BJ (cell line): ENCODE measurements at regions not wholly inside any gene's neighbourhood (a gene's known extent, or its start where the extent isn't known, plus 50 kb on each side); places are given as distances from the start of the nearest gene placed in this dataset.

ENCODE experiments used
- CTCF ChIA-PET: fragments of 350-600 bp; formaldehyde crosslinking; extraction: SDS; loops from one replicate; lab custom pipeline; 2021; ENCODE audit warnings: antibody characterized with exemption, inconsistent platforms; lab: Yijun Ruan, JAX
- POLR2A ChIA-PET: fragments of 300-600 bp; sonication (Branson Sonifier 250); formaldehyde crosslinking; extraction: SDS; loops from one replicate; lab custom pipeline; 2021; ENCODE audit warnings: antibody characterized with exemption; lab: Charles Lee
- DNase-seq: peaks from one replicate; pipeline ENCODE4 v3.0.0-alpha.2; 2011; ENCODE audit warnings: low read depth
- H3K27me3 ChIP-seq: 2 replicates; pipeline ENCODE4 v1.6.0; 2011; ENCODE audit warnings: low read length; ENCODE audit not compliant: control insufficient read depth, insufficient read depth
- H3K36me3 ChIP-seq: 2 replicates; pipeline ENCODE4 v1.5.1; 2011; ENCODE audit warnings: low read length; ENCODE audit not compliant: control insufficient read depth, insufficient read depth
- H3K4me3 ChIP-seq: 2 replicates; pipeline ENCODE4 v1.5.1; 2011; ENCODE audit warnings: low read depth, mild to moderate bottlenecking, control low read depth, low read length
- TF ChIP-seq, protein P1 (sequence below): IDR thresholded peaks from 2 replicates; pipeline ENCODE4 v1.5.1; 2011; ENCODE audit warnings: low read depth, mild to moderate bottlenecking, control low read depth, inconsistent platforms, low read length, moderate library complexity; ENCODE audit not compliant: insufficient read depth

- Histone ChIP-seq H3K27me3 (no peaks in the 10 kb centered on the region), H3K4me3 (no peak overlapping the region), H3K36me3 (no peaks in the 10 kb centered on the region)
- TF ChIP-seq, protein P1, sequence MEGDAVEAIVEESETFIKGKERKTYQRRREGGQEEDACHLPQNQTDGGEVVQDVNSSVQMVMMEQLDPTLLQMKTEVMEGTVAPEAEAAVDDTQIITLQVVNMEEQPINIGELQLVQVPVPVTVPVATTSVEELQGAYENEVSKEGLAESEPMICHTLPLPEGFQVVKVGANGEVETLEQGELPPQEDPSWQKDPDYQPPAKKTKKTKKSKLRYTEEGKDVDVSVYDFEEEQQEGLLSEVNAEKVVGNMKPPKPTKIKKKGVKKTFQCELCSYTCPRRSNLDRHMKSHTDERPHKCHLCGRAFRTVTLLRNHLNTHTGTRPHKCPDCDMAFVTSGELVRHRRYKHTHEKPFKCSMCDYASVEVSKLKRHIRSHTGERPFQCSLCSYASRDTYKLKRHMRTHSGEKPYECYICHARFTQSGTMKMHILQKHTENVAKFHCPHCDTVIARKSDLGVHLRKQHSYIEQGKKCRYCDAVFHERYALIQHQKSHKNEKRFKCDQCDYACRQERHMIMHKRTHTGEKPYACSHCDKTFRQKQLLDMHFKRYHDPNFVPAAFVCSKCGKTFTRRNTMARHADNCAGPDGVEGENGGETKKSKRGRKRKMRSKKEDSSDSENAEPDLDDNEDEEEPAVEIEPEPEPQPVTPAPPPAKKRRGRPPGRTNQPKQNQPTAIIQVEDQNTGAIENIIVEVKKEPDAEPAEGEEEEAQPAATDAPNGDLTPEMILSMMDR = no peak
- CTCF ChIA-PET = no interaction called here
- DNase-seq = no peak
- POLR2A ChIA-PET = no interaction called here
Measured at GRCh38 chr2:145464866-145465265, 944.9 kb upstream of the ZEB2 start.

- POLR2A ChIA-PET = no interaction called here
- Histone ChIP-seq H3K27me3 (no peaks in the 10 kb centered on the region), H3K36me3 (no peaks in the 10 kb centered on the region), H3K4me3 (no peak overlapping the region)
- DNase-seq = no peak
- TF ChIP-seq, protein P1 = no peak
- CTCF ChIA-PET = no interaction called here
Measured at GRCh38 chr2:145460112-145460511, 940.2 kb upstream of the ZEB2 start.

DNA sequence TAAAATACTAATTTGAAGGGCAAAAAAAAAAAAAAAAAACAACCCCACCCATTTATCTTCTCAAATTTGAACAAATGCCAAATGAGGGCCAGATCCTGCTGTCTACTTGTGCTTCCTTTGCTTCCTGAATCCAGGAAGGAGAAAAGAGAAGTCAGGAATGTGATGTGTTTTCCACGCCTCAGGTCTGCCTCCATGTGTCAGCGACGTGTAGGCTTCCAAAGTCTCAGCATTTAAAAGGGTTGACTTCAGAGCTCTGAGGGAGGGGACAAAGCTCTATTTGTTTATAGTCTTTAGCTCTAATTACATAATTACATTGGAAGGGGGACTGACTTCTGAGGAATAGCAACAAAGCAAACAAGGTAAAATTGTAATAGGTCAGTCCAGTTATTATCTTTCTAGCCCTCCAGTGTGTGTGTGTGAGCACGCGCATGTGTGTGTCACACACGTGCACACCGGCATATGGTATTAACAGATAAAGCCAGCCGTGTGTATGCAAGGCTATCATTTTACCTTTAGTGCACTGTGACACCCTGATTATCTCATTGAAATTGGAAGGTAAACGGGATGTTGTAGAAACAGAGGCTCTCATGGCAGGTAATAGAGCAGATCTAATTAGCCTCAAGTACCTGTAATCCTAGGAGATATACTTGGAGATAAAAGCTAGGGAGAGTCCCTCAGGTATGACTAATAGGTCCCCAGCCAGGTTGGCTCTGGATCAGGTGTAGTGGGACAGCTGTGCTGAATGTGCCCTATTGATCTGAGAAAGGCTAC lies 911.4 kb upstream of the ZEB2 start:
- H3K27me3 ChIP-seq = no peaks in the 10 kb centered on the region
- CTCF ChIA-PET = no interaction called here
- TF ChIP-seq, protein P1 = no peak
- H3K36me3 ChIP-seq = no peaks in the 10 kb centered on the region
- POLR2A ChIA-PET = no interaction called here
- no peak for DNase-seq
- no peak overlapping the region for H3K4me3 ChIP-seq

GRCh38 chr2:145423809-145424208 lies 903.9 kb upstream of the ZEB2 start:
- TF ChIP-seq, protein P1 = no peak
- POLR2A ChIA-PET = no interaction called here
- no peaks in the 10 kb centered on the region for H3K27me3 ChIP-seq
- no peak for DNase-seq
- CTCF ChIA-PET = no interaction called here
- no peaks in the 10 kb centered on the region for H3K36me3 ChIP-seq
- no peak overlapping the region for H3K4me3 ChIP-seq

- DNase-seq = no peak
- no peak overlapping the region for H3K4me3 ChIP-seq
- no peaks in the 10 kb centered on the region for H3K27me3 ChIP-seq
- TF ChIP-seq, protein P1 = no peak
- H3K36me3 ChIP-seq = no peaks in the 10 kb centered on the region
- ChIA-PET CTCF (no interaction called here), POLR2A (no interaction called here)
Measured at GRCh38 chr2:145422576-145422975, 902.7 kb upstream of the ZEB2 start.
